ENCODE measurements at regions not wholly inside any gene's neighbourhood (a gene's known extent, or its start where the extent isn't known, plus 50 kb on each side); places are given as distances from the start of the nearest gene placed in this dataset.
"Not testable (repeated sequence)": the region's sequence is repeated elsewhere in the genome, so short reads cannot be mapped to it uniquely, and the experiment has no call there.

DNA sequence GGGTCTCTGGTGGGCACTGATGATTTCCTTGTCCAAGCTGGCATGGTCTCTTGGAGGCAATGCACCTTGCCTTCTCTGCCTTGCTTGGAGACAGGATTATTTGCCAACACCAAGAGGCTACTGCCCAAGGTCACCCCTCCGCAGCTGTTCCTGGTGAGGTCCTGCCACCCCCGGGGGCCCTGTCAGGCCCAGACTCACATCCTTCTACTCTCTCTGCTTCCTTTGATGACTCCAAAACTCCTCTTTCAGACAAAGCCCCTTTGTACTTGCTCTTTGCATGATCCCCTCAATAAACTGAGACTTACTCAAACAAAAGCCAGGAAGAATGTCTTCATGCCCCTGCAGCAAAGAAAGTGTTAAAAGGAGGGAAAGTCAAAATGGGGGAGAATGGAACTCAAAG, 137.7 kb downstream of the MEX3B start:
- no peak for DNase-seq (ENCODE audit: low spot score in 2 of 2)
- no peak for FAIRE-seq

DNA sequence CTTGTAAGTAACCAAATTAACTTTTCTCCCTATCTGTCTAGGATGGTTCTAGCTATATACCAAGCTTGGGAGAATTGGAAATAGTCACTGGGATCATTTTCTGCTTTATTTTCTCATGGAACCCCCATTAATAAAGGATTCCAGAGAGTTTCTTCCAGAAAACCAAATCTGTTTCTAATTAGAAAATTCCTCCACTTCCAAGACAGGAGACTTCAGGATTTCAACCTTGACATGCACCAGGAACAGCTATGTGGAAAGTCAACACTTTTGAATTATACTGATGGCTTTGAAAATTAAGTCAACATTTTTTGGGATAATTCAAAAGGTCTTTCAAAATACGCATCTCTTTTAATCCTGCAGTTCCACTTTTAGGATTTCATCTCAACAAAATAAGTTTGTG, 138.3 kb downstream of the MEX3B start:
- no peak for FAIRE-seq
- DNase-seq (ENCODE audit: low spot score in 2 of 2) = no peak

DNA sequence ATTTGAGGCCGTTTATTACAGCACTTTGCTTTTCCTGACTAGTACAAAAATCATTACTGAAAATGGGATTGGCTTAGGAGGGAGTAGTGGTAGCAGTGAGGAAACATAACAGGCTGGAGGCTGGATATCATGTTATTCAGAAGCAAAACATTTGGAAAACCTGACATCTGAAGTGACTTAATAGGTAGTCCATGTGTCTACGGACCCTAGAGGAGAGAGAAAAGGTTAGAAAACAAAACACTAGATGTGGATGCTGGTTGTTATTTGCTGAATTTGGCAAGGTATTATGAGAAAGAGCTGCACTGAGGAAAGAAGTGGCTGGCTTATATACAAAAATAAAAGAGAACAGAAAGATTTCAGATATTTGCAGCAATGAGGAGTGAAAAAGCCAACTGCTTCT, 139.9 kb downstream of the MEX3B start:
- DNase-seq (ENCODE audit: low spot score in 2 of 2) (no peak), FAIRE-seq (no peak)

DNA sequence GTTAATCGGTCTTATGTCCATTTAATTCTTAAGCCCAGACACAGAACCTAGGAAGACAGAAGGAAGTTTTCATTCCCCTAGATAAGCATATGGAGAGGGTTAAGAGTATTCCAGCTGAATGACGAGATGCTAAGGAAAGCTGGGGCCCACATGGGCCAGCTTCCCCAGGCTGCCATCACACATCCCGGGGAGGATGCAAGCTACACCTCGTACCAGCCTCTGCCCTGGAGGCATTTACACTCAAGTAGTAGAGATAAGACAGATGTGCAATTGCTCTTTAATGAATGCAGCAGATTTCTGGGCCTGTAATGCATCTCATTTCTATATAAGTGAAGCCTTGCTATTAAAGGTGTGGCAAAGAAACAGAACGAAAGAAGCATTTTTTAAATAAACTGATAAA, 144.5 kb downstream of the MEX3B start:
- FAIRE-seq (no peak), DNase-seq (ENCODE audit: low spot score in 2 of 2) (no peak)

DNA sequence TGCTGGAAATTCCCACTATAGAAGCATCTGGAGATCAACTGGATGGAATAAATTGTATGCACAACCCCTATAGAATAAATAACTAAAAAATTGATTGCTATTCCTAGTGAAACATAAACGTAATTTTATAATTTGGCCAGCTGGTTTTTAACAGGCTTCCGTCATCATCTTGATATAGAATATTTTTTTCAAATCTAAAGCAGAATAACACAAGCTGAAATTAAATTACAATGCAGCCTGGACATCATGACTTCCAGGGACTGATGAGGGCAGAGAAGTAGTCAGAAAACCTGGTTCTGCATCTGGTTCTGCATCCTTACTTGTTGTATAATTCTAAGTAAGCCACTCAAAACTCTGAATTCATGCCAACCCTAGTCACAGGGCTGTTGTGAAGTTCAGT, 146.1 kb downstream of the MEX3B start:
- FAIRE-seq (no peak), DNase-seq (ENCODE audit: low spot score in 2 of 2) (no peak)

DNA sequence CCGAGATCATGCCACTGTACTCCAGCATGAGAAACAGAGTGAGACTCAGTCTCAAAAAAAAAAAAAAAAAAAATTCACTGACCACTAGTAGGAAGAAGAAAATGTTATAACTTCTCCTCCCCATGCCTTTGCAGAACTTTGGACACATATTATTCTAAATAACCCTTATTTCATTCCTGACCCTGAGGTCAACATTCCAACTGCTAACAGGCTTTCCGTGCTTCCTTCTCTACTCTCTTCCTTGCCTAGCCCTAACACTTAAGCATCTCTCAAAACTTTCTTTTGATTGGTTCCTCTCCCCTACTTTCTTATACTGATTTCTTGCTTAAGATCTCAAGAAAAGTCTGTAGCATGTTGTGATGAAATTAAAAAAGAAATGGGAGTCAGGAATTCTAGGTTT, 146.8 kb downstream of the MEX3B start:
- DNase-seq (ENCODE audit: low spot score in 2 of 2) = no peak
- FAIRE-seq = no peak

DNA sequence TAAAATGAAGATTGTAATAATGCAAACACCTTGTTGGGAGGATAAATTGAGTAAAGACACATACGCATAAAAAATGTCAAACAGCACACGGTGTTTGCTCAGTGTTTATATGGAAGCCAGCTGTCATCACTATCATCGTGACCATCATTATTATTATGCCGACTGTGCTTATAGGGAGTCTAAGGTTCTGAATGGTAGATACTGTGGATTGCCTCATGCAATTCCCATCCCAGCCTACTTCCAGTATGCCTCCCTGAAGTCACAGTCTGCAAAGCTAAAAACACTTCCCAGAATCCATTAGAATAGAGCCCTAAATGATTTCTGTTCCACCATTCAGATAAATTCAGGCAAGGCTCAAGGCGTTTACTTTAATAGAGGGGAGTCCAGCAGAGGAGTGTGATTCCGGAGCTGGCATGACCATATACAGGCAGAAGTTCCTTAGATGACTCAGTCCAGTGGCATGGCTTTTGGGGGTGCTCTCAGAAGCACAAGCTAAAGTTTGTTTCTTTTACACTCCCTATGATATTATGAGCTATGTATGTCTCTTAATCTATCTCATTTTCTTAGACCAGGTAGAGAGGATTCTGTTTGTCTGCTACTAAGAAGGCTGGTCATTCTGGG, 148.7 kb downstream of the MEX3B start:
- FAIRE-seq = no peak

DNA sequence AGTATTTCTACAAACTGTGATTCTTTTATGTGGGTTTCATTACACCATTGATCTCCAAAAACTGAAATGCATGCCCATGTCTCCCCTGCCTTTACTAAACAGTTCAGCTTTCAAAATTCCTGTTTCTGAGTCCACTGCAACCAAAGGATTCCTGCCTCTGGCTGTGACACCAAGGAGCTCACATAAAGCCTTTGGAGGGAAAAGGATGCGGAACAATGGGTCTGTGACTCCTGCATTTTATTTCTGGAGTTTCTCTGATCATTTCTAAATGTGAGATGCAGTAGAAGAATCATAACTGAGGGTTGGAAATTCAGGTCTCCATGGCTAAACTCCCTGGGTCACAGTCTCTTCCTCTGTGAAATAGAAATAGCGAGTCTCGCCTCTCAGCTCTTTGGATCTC, 149.5 kb downstream of the MEX3B start:
- FAIRE-seq (no peak), DNase-seq (ENCODE audit: low spot score in 2 of 2) (no peak)

More for the DNA sequence above, 148.7 kb downstream of the MEX3B start:
- DNase-seq (ENCODE audit: low spot score in 2 of 2) = no peak

DNA sequence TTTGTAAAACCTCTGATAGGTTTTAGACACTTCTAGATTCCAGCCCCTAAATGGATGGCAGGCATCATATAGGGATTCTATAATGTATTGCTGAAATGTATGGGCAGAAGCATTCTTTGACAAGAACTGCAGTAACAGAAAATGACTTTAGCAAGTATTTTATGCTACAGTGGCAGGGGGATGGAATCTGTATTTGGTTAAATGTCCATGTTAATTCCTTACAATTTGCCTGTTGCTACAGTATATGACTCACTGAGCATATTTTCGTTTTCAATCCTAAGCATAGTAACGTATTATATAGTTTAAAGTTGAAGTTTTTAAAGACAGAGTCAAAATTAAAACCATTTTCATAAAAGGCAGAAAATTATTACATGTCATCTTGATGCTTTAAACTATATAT, 150.1 kb downstream of the MEX3B start:
- DNase-seq (ENCODE audit: low spot score in 2 of 2) (no peak), FAIRE-seq (no peak)

DNA sequence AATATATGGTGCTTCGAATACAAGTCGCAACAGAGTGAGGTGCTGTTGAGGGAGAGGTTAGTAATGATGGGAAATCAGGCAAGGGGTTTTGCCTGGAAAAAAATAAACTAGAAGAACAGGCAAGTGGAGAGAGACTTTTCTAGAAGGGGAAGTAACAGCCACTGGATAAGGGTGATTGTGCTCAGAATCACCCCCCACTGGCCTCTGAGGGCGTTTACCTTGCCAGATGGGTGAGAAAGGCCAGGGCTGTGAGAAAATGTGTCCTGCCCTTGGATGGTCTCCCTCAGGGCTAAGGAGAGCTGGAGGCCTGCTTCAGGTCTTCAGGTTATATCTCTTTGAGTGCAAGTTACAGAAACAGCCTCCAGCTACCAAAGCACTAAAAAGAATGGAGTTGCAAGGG, 151.8 kb downstream of the MEX3B start:
- FAIRE-seq = no peak
- DNase-seq (ENCODE audit: low spot score in 2 of 2) = no peak

DNA sequence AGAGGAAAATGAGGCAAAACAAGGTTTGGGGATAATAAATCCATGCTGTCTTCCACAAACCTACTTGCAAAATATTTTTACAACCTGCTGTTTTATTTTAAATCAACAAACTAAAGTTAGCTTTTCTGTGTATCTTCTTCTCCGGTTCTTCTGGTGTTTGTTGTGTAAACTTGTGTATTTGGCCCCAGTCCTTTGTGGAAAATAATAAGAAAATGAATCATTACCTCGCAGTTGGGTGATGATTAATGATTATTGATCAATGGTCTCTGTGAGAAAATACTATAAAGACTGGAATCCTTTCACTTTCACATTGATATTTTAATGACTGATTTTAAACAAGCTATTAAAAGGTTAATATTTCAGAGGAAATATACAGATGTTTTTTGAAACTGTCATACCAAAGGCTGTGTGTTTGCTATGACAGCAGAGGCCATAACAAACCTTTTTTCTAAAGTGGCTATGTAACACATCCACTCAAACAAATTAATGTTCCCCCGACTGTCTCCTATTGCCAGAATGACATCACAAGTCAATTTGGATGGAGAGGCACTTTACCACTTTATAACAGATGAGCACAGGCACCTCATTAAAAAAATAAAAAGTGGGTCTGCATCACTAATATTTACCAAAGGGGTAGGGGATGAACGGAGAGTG, 152.5 kb downstream of the MEX3B start:
- DNase-seq (ENCODE audit: low spot score in 2 of 2) = no peak
- FAIRE-seq = no peak

DNA sequence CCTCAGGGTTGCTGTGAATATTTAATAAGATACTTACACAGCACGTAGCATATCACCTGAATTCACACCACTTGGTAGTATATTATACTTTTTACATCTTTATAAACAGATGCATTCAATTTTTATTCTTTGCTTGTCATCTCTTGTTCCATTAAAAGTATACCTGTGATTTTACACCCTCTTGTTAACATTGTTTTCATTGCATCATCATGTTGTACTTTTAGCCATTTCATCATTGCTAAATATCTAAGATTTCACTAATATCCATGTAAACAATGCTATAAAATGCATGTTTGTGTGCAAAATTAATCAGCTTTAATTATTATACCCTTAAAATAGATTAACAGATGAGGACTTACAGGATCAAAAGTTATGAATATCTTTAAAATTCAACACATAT, 155.3 kb downstream of the MEX3B start:
- no peak for FAIRE-seq
- DNase-seq (ENCODE audit: low spot score in 2 of 2) = no peak

DNA sequence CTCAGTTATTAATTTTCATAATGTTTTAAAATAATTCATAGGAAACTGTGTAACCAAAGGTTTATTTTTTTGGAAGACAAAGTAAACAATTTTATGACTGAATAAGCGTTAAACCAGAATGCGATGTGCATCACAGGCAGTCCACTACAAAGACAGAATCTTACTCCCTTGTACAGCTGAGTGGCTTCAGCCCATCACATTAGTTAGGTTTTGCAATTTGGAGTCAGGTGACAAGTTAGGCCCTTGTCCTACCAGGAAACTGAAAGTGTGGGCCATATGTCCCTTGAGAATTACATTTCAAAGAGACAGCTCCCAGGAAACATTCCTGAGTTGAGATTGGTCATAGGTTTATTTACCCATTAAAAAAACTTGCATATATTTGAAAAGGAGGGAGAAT, 156.3 kb downstream of the MEX3B start:
- no peak for FAIRE-seq
- DNase-seq (ENCODE audit: low spot score in 2 of 2) = no peak

DNA sequence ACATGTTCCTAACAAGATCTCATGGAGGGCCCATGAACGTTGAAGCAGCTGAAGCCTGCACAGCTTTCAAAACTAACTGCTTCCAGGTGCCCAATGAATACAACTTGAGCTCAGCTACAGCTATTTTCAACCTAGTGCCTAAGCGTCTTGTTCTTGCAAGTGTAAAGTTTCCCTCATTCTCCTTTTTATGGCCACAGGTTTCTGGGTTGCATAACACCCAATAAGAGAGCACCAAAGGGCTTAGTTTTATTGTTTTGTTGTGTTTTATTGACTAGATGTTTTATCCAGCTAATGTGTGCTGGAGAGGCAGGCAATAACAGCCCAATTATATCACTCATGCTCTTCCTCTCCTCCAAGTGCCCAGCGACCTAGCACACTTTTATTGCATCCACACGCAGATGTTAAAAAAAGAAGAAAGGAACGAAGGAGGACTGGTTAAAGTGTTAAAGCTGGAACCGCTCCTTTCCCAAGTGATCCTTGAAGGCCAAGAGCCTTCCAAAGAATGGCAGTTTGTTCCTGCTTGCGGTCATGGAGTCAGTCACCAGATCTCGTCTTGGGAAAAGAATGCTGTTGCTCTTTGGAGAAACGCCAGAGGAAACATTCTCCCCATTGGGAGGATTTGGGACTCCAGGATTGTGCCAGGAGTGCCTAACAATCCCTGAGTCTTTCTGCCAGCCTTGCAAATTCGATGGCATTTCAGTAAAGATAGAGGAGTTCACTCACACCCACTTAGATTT, 156.9 kb downstream of the MEX3B start:
- FAIRE-seq (no peak), DNase-seq (ENCODE audit: low spot score in 2 of 2) (no peak)

DNA sequence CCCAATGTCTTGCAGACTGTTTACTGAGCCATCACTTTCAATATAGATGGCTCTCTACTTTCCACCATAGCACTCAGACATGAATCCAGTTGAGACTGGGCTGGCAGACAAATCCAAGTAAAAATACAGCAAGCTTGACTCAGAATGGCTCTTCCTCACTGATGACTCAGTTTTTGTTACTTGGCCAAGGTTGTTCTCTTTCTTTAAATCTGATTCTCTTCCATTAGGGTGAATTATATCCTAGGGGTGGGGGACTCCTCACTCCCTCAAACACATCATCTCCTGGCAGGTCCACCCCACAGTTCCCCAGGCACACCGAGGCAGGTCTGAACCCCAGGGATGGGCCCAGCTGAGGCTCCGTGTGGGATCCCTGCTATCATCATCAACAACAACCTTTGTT, 157.9 kb downstream of the MEX3B start:
- no peak for DNase-seq (ENCODE audit: low spot score in 2 of 2)
- no peak for FAIRE-seq

DNA sequence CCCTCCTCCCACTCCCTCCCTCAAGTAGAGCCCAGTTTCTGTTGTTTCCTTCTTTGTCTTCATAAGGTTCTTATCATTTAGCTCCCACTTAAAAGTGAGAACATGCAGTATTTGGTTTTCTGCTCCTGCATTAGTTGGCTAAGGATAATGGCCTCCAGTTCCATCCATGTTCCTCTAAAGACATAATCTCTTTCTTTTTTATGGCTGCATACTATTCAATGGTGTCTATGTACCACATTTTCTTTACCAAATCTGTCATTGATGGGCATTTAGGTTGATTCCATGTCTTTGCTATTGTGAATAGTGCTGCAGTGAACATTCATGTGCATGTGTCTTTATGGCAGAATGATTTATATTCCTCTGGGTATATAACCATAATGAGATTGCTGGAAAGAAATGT, 158.6 kb downstream of the MEX3B start:
- not testable (repeated sequence) for FAIRE-seq

DNA sequence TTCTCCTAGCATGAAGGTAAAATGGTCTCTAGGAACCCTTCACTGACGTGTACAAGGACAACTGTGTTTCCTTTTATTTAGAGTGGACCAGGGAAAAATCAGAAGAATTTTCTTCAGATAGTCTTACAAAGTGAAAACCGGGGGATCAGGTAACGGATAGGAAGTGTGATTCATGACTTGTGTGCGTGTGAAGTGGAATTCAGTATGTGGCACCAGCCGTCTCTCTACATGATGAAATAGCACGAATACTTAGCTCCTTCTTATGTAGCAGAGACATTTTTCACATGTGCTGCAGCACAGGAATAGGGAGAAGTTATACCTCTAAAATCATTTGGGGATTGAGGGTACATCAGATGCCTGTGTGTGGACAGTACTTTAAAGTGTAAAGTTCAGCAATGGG, 159.2 kb downstream of the MEX3B start:
- DNase-seq (ENCODE audit: low spot score in 2 of 2) (no peak), FAIRE-seq (no peak)

More for the DNA sequence above, 158.6 kb downstream of the MEX3B start:
- DNase-seq (ENCODE audit: low spot score in 2 of 2) = not testable (repeated sequence)

DNA sequence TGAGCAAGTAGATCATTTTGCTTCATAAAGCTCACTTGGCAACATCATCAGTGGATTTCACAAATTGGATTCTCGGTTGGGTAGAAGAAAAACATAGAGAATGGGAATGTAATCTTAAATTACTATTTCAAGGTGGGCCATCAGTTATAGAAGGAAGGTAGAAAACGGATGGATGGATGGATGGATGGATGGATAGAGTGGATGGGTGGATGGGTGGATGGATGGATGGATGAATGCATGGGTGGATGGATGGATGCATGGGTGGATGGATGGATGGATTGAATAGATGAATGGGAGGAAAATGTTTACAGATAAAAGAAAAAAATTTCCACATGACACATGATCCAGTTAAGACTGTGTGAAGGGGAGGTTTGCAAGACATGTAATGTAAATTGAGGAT, 159.7 kb downstream of the MEX3B start:
- no peak for DNase-seq (ENCODE audit: low spot score in 2 of 2)
- no peak for FAIRE-seq

DNA sequence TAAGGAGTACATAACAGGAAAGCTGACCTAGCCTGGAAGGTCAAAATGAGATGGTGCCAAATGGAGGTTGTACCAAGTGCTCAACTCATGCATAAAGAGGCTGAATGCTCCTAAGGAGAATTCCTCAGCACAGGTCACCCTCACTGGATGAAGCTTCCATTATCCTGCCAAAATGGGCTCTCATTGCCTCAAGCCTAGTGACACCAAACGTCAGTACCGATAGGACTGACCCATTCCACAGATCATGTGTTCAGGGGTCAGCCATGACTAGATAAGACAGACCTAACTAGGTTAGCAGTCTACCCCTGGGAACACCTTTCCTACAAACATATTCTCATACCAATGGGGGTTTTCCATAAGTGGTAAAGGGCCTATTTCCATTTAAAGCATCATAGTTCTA, 160.7 kb downstream of the MEX3B start:
- DNase-seq (ENCODE audit: low spot score in 2 of 2) (no peak), FAIRE-seq (no peak)

DNA sequence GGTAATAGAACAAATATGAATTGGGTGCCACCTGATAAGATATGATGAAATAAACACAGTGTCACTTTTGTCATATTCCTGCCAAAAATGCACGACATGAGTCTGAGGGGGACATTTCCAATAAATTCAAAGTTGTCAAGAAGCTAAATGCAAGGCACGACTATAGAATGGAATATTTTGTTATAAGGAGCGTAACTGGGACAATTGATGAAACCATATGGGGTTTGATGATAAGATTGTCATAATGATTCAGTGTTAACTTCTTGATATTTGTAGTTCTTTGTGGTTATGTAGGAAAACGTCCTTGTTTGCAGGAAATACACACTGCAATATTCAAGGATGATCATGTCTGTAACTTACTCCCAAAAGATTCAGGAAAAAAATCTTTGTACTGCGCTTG, 163.3 kb downstream of the MEX3B start:
- DNase-seq (ENCODE audit: low spot score in 2 of 2) = no peak
- no peak for FAIRE-seq

DNA sequence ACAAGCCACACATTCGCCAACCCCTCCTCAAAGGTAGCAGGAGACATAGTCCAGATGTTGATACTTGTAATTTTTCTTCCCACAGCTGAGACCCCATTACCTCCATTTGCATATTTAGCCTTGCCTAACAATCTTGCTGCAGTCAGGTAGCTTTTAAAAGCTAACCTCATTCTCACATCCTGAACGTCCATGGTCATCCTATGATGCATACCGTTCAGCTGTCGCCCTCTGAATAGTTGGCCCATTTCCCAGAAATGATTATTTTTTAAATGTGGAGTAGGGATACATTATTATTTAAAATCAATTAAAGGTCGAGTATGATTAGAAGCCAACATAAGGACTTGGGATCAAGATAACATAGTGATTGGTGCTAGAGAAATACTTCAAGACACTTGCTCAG, 165.0 kb downstream of the MEX3B start:
- FAIRE-seq (no peak), DNase-seq (ENCODE audit: low spot score in 2 of 2) (no peak)

DNA sequence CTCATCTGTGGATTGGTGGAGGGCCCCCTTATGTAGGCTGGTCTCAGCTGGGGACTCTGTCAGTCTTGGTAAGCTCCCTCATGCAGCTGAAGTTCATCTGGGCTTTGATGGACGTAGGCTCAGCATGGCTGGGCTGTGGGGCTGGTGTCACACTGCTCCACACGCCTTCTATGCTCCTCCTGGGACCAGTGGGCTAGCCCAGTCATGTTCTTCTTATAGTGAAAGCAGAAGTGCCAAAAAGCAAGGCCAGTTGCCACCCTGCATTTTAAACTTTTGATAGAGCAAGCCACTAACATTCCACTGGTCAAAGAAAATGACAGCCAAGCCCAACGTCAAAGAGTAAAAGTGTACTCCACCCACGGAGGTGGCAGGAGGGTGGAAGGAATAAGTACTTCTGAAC, 165.5 kb downstream of the MEX3B start:
- FAIRE-seq (no peak), DNase-seq (ENCODE audit: low spot score in 2 of 2) (no peak)
